ENCODE measurements at regions not wholly inside any gene's neighbourhood (a gene's known extent, or its start where the extent isn't known, plus 50 kb on each side); places are given as distances from the start of the nearest gene placed in this dataset.

- TF ChIP-seq ZNF431 (CRISPR knock-in tag; IDR thresholded peaks at IDR 0.05) (no peak), GTF2F1 (IDR thresholded peaks at IDR 0.05; ENCODE audit: low read depth, low read length) (no peak)
Observed at GRCh38 chr15:61383421-61383820, 154.3 kb upstream of the RORA start (continued).

- ATAC-seq, result no peak
- no peak for FAIRE-seq
- Histone ChIP-seq H3K27ac (ENCODE audit: extremely low read depth, low read depth, low read length) (no peak overlapping the region), H3K9me3 (replicated peaks; ENCODE audit: control insufficient read depth, insufficient read depth, low read depth, low read length) (no peaks in the 10 kb centered on the region), H4K20me1 (replicated peaks; ENCODE audit: control insufficient read depth, insufficient read depth, low read length) (no peaks in the 10 kb centered on the region), H3K4me1 (replicated peaks in 1 of 2; ENCODE audit: control insufficient read depth in 2 of 2, insufficient read depth in 2 of 2, low read length in 2 of 2) (no peaks in the 10 kb centered on the region), H2AFZ (ENCODE audit: low read depth, low read length) (no peak overlapping the region), H3K79me2 (ENCODE audit: control insufficient read depth, insufficient read depth, low read length) (no peaks in the 10 kb centered on the region), H3K4me3 (no peak overlapping the region), H3K4me2 (ENCODE audit: insufficient read depth, low read length) (no peak overlapping the region), H3K9me1 (ENCODE audit: control insufficient read depth, insufficient read depth, low read length) (no peaks in the 10 kb centered on the region), H3K27me3 (ENCODE audit: control insufficient read depth in 2 of 2, insufficient read depth in 2 of 2, low read length in 2 of 2) (no peaks in the 10 kb centered on the region), H3K9ac (ENCODE audit: insufficient read depth in 1 of 2, low read depth in 2 of 2, low read length in 2 of 2) (no peak overlapping the region), H3K36me3 (ENCODE audit: control insufficient read depth, insufficient read depth, low read length) (no peaks in the 10 kb centered on the region)
- ChIA-PET CTCF (ENCODE audit: low intra/inter-chr PET ratio) (no interaction called here), POLR2A (no interaction called here)
- intact Hi-C loops (cut with micrococcal nuclease), result no loop called here
- in situ Hi-C loops (cut with MboI), result no loop called here
- no TSS peak for BruUV-seq (replicated peaks)
- DNase-seq (ENCODE audit: extremely low read depth in 1 of 4, low spot score in 3 of 4), result no peak
- WGBS (ENCODE audit: insufficient coverage, low coverage, missing lambda C conversion rate), result 0% methylated on average over 1 of the region's 1 CpG
- TF ChIP-seq CUX1 (CRISPR knock-in tag; IDR thresholded peaks at IDR 0.05) (no peak), COPS2 (conservative IDR thresholded peaks at IDR 0.05) (no peak), SOX6 (IDR thresholded peaks at IDR 0.05) (no peak), USF2 (CRISPR knock-in tag; IDR thresholded peaks at IDR 0.05) (no peak), ZBTB5 (IDR thresholded peaks at IDR 0.05) (no peak), ZNF551 (CRISPR knock-in tag; IDR thresholded peaks at IDR 0.05) (no peak), ZNF778 (CRISPR knock-in tag; IDR thresholded peaks at IDR 0.05) (no peak), EHMT2 (IDR thresholded peaks at IDR 0.05) (no peak), TCF7 (IDR thresholded peaks at IDR 0.05; ENCODE audit: borderline replicate concordance) (no peak), MAX (CRISPR knock-in tag; IDR thresholded peaks at IDR 0.05) (no peak)
Observed at GRCh38 chr15:61382927-61383326, 153.8 kb upstream of the RORA start.

Measured in K562 (cell line).